Astrocyte of the spinal cord (primary cell): ENCODE measurements at regions not wholly inside any gene's neighbourhood (a gene's known extent, or its start where the extent isn't known, plus 50 kb on each side); places are given as distances from the start of the nearest gene placed in this dataset.

Experiments used
- DNase-seq: peaks from one replicate; pipeline ENCODE4 v3.0.0; 2011; ENCODE audit warnings: low read depth, low spot score
- H3K4me3 ChIP-seq: 2 replicates; pipeline ENCODE4 v1.5.1; 2011; ENCODE audit warnings: low read depth, mild to moderate bottlenecking, low read length, moderate library complexity
- in situ Hi-C: cut with HindIII; loops from 2 replicates; pipeline ENCODE4 v1.10.0; 2017; ENCODE audit warnings: low sequenced_read_pairs
- TF ChIP-seq, protein P1 (sequence below): IDR thresholded peaks from 2 replicates; pipeline ENCODE4 v1.5.1; 2012; ENCODE audit warnings: low read depth, mild to moderate bottlenecking, low read length, inconsistent platforms

DNA sequence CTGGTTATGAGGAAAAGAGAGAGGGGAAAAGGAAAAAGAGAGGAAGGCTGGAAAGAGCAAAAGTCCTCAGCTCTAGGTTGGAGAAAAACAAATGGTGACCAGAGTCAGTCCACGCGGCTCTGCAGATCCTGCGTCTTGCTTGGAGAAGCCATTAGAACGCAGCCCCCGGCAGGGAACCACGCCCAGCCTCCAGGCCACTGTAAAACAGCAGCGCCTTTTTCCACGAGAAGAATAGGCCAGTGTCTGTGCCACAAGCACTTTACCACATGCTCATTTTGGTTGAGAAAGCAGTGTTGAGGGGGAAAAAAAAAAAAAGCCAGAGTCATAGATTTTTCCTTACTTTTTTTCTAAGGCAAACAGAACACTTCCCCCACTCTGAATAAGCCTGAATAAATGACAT is 846.9 kb upstream of the ADAMTS5 start:
- no peak overlapping the region for H3K4me3 ChIP-seq
- DNase-seq = no peak
- in situ Hi-C loops = no loop called here
- TF ChIP-seq, protein P1, sequence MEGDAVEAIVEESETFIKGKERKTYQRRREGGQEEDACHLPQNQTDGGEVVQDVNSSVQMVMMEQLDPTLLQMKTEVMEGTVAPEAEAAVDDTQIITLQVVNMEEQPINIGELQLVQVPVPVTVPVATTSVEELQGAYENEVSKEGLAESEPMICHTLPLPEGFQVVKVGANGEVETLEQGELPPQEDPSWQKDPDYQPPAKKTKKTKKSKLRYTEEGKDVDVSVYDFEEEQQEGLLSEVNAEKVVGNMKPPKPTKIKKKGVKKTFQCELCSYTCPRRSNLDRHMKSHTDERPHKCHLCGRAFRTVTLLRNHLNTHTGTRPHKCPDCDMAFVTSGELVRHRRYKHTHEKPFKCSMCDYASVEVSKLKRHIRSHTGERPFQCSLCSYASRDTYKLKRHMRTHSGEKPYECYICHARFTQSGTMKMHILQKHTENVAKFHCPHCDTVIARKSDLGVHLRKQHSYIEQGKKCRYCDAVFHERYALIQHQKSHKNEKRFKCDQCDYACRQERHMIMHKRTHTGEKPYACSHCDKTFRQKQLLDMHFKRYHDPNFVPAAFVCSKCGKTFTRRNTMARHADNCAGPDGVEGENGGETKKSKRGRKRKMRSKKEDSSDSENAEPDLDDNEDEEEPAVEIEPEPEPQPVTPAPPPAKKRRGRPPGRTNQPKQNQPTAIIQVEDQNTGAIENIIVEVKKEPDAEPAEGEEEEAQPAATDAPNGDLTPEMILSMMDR = no peak

DNA sequence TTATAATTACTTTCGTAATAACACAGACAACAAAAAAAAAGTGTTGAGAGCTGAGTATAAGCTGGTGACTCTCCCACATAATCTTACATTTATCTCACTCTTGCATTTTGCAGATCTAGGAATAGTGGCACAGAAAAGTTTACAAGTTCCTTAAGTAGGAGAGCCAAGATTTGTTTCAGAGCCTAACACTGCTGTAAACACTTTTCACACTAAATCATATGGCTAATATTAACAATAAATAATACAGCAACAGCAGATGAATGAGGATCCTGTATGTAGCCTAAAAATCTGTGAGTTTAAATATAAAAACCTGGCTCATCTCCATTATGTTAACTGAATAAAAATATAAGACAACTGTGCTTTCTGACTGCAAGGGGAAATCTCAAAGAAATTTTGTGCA is 846.5 kb upstream of the ADAMTS5 start:
- TF ChIP-seq, protein P1 = no peak
- no peak for DNase-seq
- in situ Hi-C loops = no loop called here
- H3K4me3 ChIP-seq = no peak overlapping the region

GRCh38 chr21:27812279-27812678 is 845.4 kb upstream of the ADAMTS5 start:
- DNase-seq = no peak
- in situ Hi-C loops = no loop called here
- no peak overlapping the region for H3K4me3 ChIP-seq

GRCh38 chr21:27808923-27809322 is 842.0 kb upstream of the ADAMTS5 start:
- in situ Hi-C loops = no loop called here
- TF ChIP-seq, protein P1 = no peak
- no peak for DNase-seq
- no peak overlapping the region for H3K4me3 ChIP-seq

More at GRCh38 chr21:27812279-27812678, 845.4 kb upstream of the ADAMTS5 start:
- TF ChIP-seq, protein P1 = no peak

DNA sequence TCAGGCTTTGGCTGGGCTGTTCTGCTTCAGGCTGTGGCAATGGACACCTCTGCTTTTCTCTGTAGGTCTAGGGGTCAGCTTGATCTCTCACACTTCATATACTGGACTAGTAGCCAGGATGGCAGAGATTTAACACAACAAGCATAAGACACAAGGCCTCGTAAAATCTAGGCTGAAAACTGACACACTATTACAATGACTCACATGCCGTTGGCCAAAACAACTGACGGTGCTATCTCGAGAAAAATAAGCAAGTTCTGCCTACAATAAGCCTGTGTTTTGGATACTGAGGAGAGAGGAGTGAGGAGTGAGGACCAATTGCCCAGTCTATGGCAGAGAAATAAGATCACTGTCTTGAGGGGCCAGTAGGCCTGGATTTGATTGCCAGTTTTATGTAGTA is 840.7 kb upstream of the ADAMTS5 start:
- no peak for DNase-seq
- no peak overlapping the region for H3K4me3 ChIP-seq
- TF ChIP-seq, protein P1 = no peak
- in situ Hi-C loops = no loop called here

DNA sequence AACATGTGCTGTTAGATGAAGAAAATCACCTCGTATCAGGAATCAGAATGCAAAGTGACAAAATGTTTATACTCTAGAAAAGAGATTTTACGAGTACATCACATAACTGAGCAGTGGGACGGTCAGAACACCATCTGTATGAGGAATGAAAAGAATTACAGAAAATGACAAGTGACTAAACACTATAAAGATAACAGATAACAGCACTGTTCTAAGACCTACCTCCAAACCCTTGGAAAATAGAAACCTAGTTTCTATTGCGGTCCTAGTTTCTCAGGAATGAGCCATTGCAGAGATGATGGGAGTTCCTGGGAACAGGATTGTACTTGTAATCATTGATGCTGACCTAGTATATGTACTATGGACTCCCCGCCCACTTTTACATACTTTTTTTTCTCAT is 839.4 kb upstream of the ADAMTS5 start:
- no peak for DNase-seq
- TF ChIP-seq, protein P1 = no peak
- H3K4me3 ChIP-seq = no peak overlapping the region
- in situ Hi-C loops = no loop called here

GRCh38 chr21:27805696-27806095 is 838.8 kb upstream of the ADAMTS5 start:
- TF ChIP-seq, protein P1 = no peak
- H3K4me3 ChIP-seq = no peak overlapping the region
- in situ Hi-C loops = no loop called here
- no peak for DNase-seq
